ENCODE measurements at regions not wholly inside any gene's neighbourhood (a gene's known extent, or its start where the extent isn't known, plus 50 kb on each side); places are given as distances from the start of the nearest gene placed in this dataset.

DNA sequence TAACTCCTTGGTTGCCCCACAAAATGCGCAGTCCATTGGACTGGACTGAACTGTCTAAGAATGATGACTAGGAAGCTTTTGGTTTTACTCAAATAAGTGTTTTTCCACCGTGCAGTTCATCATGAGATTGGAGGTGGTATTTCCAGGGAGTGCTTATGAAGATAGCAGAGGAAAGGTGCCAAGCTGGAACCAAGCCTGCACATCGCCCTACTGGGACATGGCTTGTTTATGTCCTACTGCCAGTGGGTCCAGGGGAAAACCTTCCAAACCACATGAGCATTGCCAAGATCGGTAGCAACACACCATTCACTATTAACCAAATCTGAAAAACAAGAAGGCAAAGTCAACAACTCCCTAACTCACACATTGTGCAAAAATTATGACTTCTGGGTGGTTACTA is 54.7 kb upstream of the DSCAM start:
- no peak overlapping the region for H3K27ac ChIP-seq (ENCODE audit: low read depth, low read length)
- no peaks in the 10 kb centered on the region for H3K27me3 ChIP-seq (ENCODE audit: control insufficient read depth in 1 of 2, insufficient read depth in 2 of 2, low read length in 2 of 2)
- H3K9me3 ChIP-seq (ENCODE audit: control insufficient read depth in 1 of 2, low read length in 2 of 2): no peaks in the 10 kb centered on the region
- H3K9ac ChIP-seq (ENCODE audit: low read depth in 1 of 2, low read length in 2 of 2): no peak overlapping the region
- no peaks in the 10 kb centered on the region for H3K36me3 ChIP-seq (ENCODE audit: control insufficient read depth in 1 of 2, insufficient read depth in 2 of 2, low read length in 2 of 2)
- no peaks in the 10 kb centered on the region for H3K4me1 ChIP-seq (ENCODE audit: control insufficient read depth in 1 of 2, insufficient read depth in 2 of 2, low read length in 2 of 2)
- H3K4me3 ChIP-seq (ENCODE audit: low read depth in 1 of 2, low read length in 2 of 2): no peak overlapping the region

DNA sequence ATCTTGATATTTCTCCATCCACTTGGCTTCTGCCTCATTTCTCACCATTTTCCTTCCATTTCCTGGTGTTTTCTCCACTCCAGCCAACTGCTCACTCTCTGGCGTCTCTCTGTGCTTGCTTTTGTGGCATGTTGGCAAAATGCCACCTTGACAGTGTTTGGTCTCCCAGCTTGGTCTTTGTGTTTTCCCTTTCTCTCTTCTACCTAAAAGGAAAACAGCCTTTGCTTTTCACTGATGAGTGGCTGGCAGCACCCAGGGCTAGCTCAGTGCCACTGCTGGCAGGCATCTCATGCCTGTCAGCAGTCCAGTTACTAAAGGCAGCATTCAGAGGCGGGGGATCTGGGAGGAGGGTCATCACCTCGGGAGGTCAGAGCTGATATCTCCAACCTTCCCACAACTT is 55.3 kb upstream of the DSCAM start:
- Histone ChIP-seq H3K4me1 (ENCODE audit: control insufficient read depth in 1 of 2, insufficient read depth in 2 of 2, low read length in 2 of 2) (no peaks in the 10 kb centered on the region), H3K27me3 (ENCODE audit: control insufficient read depth in 1 of 2, insufficient read depth in 2 of 2, low read length in 2 of 2) (no peaks in the 10 kb centered on the region), H3K36me3 (ENCODE audit: control insufficient read depth in 1 of 2, insufficient read depth in 2 of 2, low read length in 2 of 2) (no peaks in the 10 kb centered on the region), H3K9me3 (ENCODE audit: control insufficient read depth in 1 of 2, low read length in 2 of 2) (no peaks in the 10 kb centered on the region), H3K9ac (ENCODE audit: low read depth in 1 of 2, low read length in 2 of 2) (no peak overlapping the region), H3K27ac (ENCODE audit: low read depth, low read length) (no peak overlapping the region), H3K4me3 (ENCODE audit: low read depth in 1 of 2, low read length in 2 of 2) (no peak overlapping the region)

DNA sequence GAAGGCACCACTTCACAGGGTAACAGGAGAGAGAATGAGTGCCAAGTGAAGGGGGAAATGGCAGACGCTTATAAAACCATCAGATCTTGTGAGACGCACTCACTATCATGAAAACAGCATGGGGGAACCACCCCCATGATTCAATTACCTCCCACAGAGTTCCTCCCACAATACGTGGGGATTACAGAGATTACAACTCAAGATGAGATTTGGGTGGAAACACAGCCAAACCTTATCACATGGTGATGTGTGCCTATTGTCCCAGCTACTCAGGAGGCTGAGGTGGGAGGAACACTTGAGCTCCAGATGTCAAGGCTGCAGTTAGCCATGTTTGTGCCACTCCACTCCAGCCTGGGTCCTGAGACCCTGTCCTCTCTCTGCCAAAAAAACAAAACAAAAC is 56.0 kb upstream of the DSCAM start:
- H3K4me3 ChIP-seq (ENCODE audit: low read depth in 1 of 2, low read length in 2 of 2): no peak overlapping the region
- H3K9ac ChIP-seq (ENCODE audit: low read depth in 1 of 2, low read length in 2 of 2): no peak overlapping the region
- H3K36me3 ChIP-seq (ENCODE audit: control insufficient read depth in 1 of 2, insufficient read depth in 2 of 2, low read length in 2 of 2): no peaks in the 10 kb centered on the region
- H3K27me3 ChIP-seq (ENCODE audit: control insufficient read depth in 1 of 2, insufficient read depth in 2 of 2, low read length in 2 of 2): no peaks in the 10 kb centered on the region
- no peaks in the 10 kb centered on the region for H3K9me3 ChIP-seq (ENCODE audit: control insufficient read depth in 1 of 2, low read length in 2 of 2)
- no peak overlapping the region for H3K27ac ChIP-seq (ENCODE audit: low read depth, low read length)
- no peaks in the 10 kb centered on the region for H3K4me1 ChIP-seq (ENCODE audit: control insufficient read depth in 1 of 2, insufficient read depth in 2 of 2, low read length in 2 of 2)

DNA sequence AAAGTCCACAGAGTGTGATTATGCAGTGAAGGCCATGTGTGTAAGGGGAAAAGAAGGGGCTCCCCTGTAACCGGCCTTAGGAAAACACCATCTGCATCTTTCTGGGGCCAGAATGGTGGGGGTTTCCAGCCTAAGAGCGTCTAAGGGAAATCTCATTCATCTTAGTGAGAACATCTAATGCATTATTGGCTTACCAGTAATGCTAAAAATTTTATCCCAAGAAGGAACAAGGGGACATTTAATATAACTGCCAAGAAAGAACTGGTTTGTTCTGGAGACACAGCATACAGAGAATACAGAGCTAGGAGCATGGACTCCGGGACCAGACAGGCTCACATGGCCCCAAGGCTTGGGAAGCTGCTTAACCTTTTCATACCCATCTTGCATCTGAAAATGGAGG is 58.3 kb upstream of the DSCAM start:
- Histone ChIP-seq H3K9me3 (ENCODE audit: control insufficient read depth in 1 of 2, low read length in 2 of 2) (no peaks in the 10 kb centered on the region), H3K27ac (ENCODE audit: low read depth, low read length) (no peak overlapping the region), H3K4me1 (ENCODE audit: control insufficient read depth in 1 of 2, insufficient read depth in 2 of 2, low read length in 2 of 2) (no peaks in the 10 kb centered on the region), H3K27me3 (ENCODE audit: control insufficient read depth in 1 of 2, insufficient read depth in 2 of 2, low read length in 2 of 2) (no peaks in the 10 kb centered on the region), H3K4me3 (ENCODE audit: low read depth in 1 of 2, low read length in 2 of 2) (no peak overlapping the region), H3K9ac (ENCODE audit: low read depth in 1 of 2, low read length in 2 of 2) (no peak overlapping the region), H3K36me3 (ENCODE audit: control insufficient read depth in 1 of 2, insufficient read depth in 2 of 2, low read length in 2 of 2) (no peaks in the 10 kb centered on the region)

DNA sequence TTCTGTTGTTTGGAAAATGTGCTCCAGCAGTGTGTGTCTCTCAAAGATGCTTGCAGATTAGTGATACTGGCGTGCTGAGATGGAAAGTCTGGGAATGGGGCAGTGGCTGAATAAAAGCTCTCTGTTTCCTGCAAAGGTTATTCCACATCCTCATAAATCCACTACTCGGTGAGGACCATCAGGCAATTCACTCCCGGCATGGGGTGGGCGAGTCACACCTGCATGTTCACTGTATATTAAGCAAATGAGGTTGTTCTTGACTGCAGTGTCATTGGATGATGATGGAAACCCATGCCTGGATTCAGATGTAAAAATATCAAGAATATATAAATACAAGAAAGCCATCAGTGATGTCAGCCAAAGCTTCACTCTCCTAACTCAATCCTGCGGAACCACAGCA is 65.4 kb upstream of the DSCAM start:
- no peaks in the 10 kb centered on the region for H3K27me3 ChIP-seq (ENCODE audit: control insufficient read depth in 1 of 2, insufficient read depth in 2 of 2, low read length in 2 of 2)
- no peaks in the 10 kb centered on the region for H3K36me3 ChIP-seq (ENCODE audit: control insufficient read depth in 1 of 2, insufficient read depth in 2 of 2, low read length in 2 of 2)
- H3K4me1 ChIP-seq (ENCODE audit: control insufficient read depth in 1 of 2, insufficient read depth in 2 of 2, low read length in 2 of 2): no peaks in the 10 kb centered on the region
- no peaks in the 10 kb centered on the region for H3K9me3 ChIP-seq (ENCODE audit: control insufficient read depth in 1 of 2, low read length in 2 of 2)
- H3K9ac ChIP-seq (ENCODE audit: low read depth in 1 of 2, low read length in 2 of 2): no peak overlapping the region
- no peak overlapping the region for H3K4me3 ChIP-seq (ENCODE audit: low read depth in 1 of 2, low read length in 2 of 2)
- no peak overlapping the region for H3K27ac ChIP-seq (ENCODE audit: low read depth, low read length)

DNA sequence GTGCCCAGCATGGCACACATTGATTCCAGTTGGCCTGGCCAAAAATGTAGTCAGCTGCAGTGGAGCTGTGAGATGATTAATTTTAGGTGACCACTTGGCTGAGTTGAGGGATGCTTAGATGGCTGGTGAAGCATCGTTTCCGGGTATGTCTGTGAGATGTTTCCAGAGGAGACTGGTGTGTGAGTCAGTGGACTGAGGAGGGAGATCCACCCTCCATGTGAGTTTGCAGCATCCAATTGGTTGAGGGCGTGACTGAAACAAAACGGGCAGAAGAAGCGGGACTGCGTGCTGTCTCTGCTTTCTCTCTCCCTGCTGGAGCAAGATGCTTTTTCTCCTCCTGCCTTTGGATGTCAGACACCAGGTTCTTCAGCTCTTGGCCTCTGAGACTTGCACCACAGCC is 68.2 kb upstream of the DSCAM start:
- no peaks in the 10 kb centered on the region for H3K9me3 ChIP-seq (ENCODE audit: control insufficient read depth in 1 of 2, low read length in 2 of 2)
- H3K4me1 ChIP-seq (ENCODE audit: control insufficient read depth in 1 of 2, insufficient read depth in 2 of 2, low read length in 2 of 2): no peaks in the 10 kb centered on the region
- no peaks in the 10 kb centered on the region for H3K36me3 ChIP-seq (ENCODE audit: control insufficient read depth in 1 of 2, insufficient read depth in 2 of 2, low read length in 2 of 2)
- no peak overlapping the region for H3K4me3 ChIP-seq (ENCODE audit: low read depth in 1 of 2, low read length in 2 of 2)
- no peak overlapping the region for H3K9ac ChIP-seq (ENCODE audit: low read depth in 1 of 2, low read length in 2 of 2)
- H3K27ac ChIP-seq (ENCODE audit: low read depth, low read length): no peak overlapping the region
- H3K27me3 ChIP-seq (ENCODE audit: control insufficient read depth in 1 of 2, insufficient read depth in 2 of 2, low read length in 2 of 2): no peaks in the 10 kb centered on the region

DNA sequence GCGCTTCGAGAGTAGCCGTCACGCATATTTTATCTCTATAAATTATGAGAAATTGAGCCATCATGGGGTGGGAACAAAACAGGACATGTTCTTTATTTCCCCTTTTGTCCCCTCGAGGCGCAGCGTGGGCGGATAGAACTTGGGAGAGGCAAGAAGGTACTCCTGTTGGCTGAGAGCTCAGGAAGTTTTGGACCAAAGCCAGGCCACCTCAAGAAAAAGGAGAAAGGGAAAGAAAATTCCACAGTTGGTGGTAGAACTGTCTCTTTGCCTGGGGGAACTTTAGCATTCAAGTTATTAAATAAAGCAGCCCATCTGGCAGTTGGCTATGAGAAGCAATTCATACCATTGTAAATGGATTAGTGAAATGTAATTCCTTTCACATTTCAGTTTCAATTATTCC is 76.4 kb upstream of the DSCAM start:
- Histone ChIP-seq H3K27ac (ENCODE audit: low read depth, low read length) (no peak overlapping the region), H3K27me3 (ENCODE audit: control insufficient read depth in 1 of 2, insufficient read depth in 2 of 2, low read length in 2 of 2) (no peaks in the 10 kb centered on the region), H3K4me3 (ENCODE audit: low read depth in 1 of 2, low read length in 2 of 2) (no peak overlapping the region), H3K36me3 (ENCODE audit: control insufficient read depth in 1 of 2, insufficient read depth in 2 of 2, low read length in 2 of 2) (no peaks in the 10 kb centered on the region), H3K9me3 (ENCODE audit: control insufficient read depth in 1 of 2, low read length in 2 of 2) (peaks cover 0 to 3% of the 10 kb centered on the region in 2 donors), H3K9ac (ENCODE audit: low read depth in 1 of 2, low read length in 2 of 2) (no peak overlapping the region), H3K4me1 (ENCODE audit: control insufficient read depth in 1 of 2, insufficient read depth in 2 of 2, low read length in 2 of 2) (no peaks in the 10 kb centered on the region)

DNA sequence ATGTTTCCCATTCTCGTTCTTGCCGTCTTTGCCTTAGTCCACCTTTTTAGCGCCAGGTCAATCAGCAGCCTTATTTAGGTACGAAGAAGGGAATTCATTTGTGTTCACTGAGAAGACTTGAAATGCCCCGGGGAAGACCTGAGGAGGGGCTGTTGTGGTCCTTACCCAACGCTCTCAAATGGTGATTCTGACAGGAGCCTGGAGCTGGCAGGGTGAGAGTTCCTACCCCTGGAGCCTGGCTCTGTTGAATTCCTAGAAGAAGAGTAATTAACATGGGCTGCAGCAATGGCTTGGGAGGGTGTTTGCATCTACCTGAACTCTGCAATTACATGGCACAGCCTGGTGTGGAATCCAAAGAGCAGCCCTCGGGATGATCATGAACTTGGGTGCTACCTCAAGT is 76.9 kb upstream of the DSCAM start:
- H3K27me3 ChIP-seq (ENCODE audit: control insufficient read depth in 1 of 2, insufficient read depth in 2 of 2, low read length in 2 of 2): no peaks in the 10 kb centered on the region
- H3K4me1 ChIP-seq (ENCODE audit: control insufficient read depth in 1 of 2, insufficient read depth in 2 of 2, low read length in 2 of 2): no peaks in the 10 kb centered on the region
- H3K9ac ChIP-seq (ENCODE audit: low read depth in 1 of 2, low read length in 2 of 2): no peak overlapping the region
- no peak overlapping the region for H3K27ac ChIP-seq (ENCODE audit: low read depth, low read length)
- H3K9me3 ChIP-seq (ENCODE audit: control insufficient read depth in 1 of 2, low read length in 2 of 2): peaks cover 0 to 3% of the 10 kb centered on the region in 2 donors
- H3K4me3 ChIP-seq (ENCODE audit: low read depth in 1 of 2, low read length in 2 of 2): no peak overlapping the region
- no peaks in the 10 kb centered on the region for H3K36me3 ChIP-seq (ENCODE audit: control insufficient read depth in 1 of 2, insufficient read depth in 2 of 2, low read length in 2 of 2)

DNA sequence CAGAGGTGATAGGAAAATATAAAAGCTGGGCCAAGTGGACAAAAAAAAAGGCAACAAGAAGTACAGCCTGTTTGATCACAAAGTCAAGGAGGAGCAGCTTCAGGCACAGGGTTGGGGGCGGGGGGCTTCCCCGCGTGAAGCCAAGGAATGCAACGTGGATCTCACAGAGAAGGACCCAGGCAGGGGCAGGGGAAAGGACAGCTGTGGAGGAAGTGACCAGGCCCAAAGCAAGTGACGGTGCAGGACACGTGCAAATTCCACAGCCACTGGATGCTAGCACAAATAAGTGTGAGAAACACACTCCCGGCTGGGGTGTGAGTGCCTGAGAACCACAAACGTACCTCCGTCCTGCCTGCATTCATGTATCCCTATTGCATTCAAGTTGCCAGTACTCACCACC is 77.7 kb upstream of the DSCAM start:
- Histone ChIP-seq H3K9ac (ENCODE audit: low read depth in 1 of 2, low read length in 2 of 2) (no peak overlapping the region), H3K4me1 (ENCODE audit: control insufficient read depth in 1 of 2, insufficient read depth in 2 of 2, low read length in 2 of 2) (no peaks in the 10 kb centered on the region), H3K36me3 (ENCODE audit: control insufficient read depth in 1 of 2, insufficient read depth in 2 of 2, low read length in 2 of 2) (no peaks in the 10 kb centered on the region), H3K9me3 (ENCODE audit: control insufficient read depth in 1 of 2, low read length in 2 of 2) (peaks cover 0 to 3% of the 10 kb centered on the region in 2 donors), H3K27me3 (ENCODE audit: control insufficient read depth in 1 of 2, insufficient read depth in 2 of 2, low read length in 2 of 2) (no peaks in the 10 kb centered on the region), H3K27ac (ENCODE audit: low read depth, low read length) (no peak overlapping the region), H3K4me3 (ENCODE audit: low read depth in 1 of 2, low read length in 2 of 2) (no peak overlapping the region)

DNA sequence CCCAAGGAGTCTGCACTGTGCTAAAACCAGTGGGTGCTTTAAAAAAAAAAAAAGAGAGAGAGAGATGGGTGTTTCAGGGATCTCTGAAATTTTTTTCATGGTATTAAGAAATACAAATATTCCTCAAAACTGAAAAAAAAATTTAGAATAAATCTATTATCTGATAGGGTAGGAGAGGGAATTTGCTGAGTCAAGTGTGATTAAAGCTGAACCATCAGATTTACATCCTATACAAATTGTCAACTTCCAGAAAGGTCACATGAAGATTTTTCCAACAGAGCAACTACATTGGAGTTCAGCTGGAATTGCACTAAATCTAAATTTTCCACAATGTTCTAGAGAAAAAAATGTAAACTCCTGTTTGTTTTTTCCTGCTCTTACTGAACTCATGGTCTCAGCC is 79.3 kb upstream of the DSCAM start:
- no peaks in the 10 kb centered on the region for H3K36me3 ChIP-seq (ENCODE audit: control insufficient read depth in 1 of 2, insufficient read depth in 2 of 2, low read length in 2 of 2)

DNA sequence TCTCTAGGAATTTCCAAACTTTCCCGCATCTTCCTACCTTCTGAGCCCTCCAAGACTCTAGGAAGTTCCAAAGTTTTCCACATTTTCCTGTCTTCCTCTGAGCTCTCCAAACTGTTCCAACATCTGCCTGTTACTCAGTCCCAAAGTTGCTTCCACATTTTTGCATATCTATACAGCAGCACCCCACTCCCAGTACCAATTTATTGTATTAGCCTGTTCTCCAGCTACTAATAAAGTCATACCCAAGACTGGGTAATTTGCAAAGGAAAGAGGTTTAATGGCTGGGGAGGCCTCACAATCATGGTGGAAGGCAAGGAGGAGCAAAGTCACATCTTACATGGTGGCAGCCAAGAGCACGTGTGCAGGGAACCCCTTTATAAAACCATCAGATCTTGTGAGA is 82.9 kb upstream of the DSCAM start:
- Histone ChIP-seq H3K9ac (ENCODE audit: low read depth in 1 of 2, low read length in 2 of 2) (no peak overlapping the region), H3K9me3 (ENCODE audit: control insufficient read depth in 1 of 2, low read length in 2 of 2) (peaks cover 0 to 3% of the 10 kb centered on the region in 2 donors), H3K36me3 (ENCODE audit: control insufficient read depth in 1 of 2, insufficient read depth in 2 of 2, low read length in 2 of 2) (no peaks in the 10 kb centered on the region), H3K4me3 (ENCODE audit: low read depth in 1 of 2, low read length in 2 of 2) (no peak overlapping the region), H3K27me3 (ENCODE audit: control insufficient read depth in 1 of 2, insufficient read depth in 2 of 2, low read length in 2 of 2) (no peaks in the 10 kb centered on the region), H3K27ac (ENCODE audit: low read depth, low read length) (no peak overlapping the region), H3K4me1 (ENCODE audit: control insufficient read depth in 1 of 2, insufficient read depth in 2 of 2, low read length in 2 of 2) (no peaks in the 10 kb centered on the region)

More for the DNA sequence above, 79.3 kb upstream of the DSCAM start:
- peaks cover 0 to 3% of the 10 kb centered on the region in 2 donors for H3K9me3 ChIP-seq (ENCODE audit: control insufficient read depth in 1 of 2, low read length in 2 of 2)
- no peak overlapping the region for H3K4me3 ChIP-seq (ENCODE audit: low read depth in 1 of 2, low read length in 2 of 2)
- no peak overlapping the region for H3K27ac ChIP-seq (ENCODE audit: low read depth, low read length)
- no peaks in the 10 kb centered on the region for H3K27me3 ChIP-seq (ENCODE audit: control insufficient read depth in 1 of 2, insufficient read depth in 2 of 2, low read length in 2 of 2)
- H3K4me1 ChIP-seq (ENCODE audit: control insufficient read depth in 1 of 2, insufficient read depth in 2 of 2, low read length in 2 of 2): no peaks in the 10 kb centered on the region
- H3K9ac ChIP-seq (ENCODE audit: low read depth in 1 of 2, low read length in 2 of 2): no peak overlapping the region
